DMS153 (cell line): ENCODE measurements at regions not wholly inside any gene's neighbourhood (a gene's known extent, or its start where the extent isn't known, plus 50 kb on each side); places are given as distances from the start of the nearest gene placed in this dataset.
"Not testable (repeated sequence)": the region's sequence is repeated elsewhere in the genome, so short reads cannot be mapped to it uniquely, and the experiment has no call there.

Source experiments
- DNase-seq: peaks from one replicate; lab custom pipeline; 2025; lab: John Stamatoyannopoulos, UW

DNA sequence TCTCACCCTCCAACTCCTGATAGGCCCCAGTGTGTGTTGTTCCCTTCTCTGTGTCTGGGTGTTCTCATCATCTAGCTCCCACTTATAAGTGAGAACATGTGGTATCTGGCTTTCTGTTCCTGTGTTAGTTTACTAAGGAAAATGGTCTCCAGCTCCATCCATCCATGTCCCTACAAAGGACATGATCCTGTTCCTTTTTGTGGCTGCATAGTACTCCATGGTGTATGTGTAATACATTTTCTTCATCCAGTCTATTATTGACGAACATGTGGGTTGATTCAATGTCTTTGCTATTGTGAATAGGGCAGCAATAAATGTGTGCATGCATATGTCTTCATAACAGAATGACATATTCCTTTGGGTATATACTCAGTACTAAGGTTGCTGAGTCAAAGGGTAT lies 1397.0 kb downstream of the UQCRFS1 start:
- DNase-seq: no peak

DNA sequence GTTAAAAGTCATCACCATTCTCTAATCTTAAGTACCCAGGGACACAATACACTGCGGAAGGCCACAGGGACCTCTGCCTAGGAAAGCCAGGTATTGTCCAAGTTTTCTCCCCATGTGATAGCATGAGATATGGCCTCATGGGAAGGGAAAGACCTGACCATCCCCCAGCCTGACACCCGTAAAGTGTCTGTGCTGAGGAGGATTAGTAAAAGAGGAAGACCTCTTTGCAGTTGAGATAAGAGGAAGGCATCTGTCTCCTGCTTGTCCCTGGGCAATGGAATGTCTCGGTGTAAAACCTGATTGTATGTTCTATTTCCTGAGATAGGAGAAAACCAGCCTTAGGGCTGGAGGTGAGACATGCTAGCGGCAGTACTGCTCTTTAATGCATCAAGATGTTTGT lies 1398.1 kb downstream of the UQCRFS1 start:
- not testable (repeated sequence) for DNase-seq

DNA sequence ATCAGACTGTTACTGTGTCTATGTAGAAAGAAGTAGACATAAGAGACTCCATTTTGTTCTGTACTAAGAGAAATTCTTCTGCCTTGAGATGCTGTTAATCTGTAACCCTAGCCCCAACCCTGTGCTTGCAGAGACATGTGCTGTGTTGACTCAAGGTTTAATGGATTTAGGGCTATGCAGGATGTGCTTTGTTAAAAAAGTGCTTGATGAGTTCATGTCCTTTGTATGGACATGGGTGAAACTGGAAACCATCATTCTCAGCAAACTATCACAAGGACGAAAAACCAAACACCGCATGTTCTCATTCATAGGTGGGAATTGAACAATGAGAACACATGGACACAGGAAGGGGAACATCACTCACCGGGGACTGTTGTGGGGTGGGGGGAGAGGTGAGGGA lies 1398.7 kb downstream of the UQCRFS1 start:
- peak; percentile 70 for DNase-seq

DNA sequence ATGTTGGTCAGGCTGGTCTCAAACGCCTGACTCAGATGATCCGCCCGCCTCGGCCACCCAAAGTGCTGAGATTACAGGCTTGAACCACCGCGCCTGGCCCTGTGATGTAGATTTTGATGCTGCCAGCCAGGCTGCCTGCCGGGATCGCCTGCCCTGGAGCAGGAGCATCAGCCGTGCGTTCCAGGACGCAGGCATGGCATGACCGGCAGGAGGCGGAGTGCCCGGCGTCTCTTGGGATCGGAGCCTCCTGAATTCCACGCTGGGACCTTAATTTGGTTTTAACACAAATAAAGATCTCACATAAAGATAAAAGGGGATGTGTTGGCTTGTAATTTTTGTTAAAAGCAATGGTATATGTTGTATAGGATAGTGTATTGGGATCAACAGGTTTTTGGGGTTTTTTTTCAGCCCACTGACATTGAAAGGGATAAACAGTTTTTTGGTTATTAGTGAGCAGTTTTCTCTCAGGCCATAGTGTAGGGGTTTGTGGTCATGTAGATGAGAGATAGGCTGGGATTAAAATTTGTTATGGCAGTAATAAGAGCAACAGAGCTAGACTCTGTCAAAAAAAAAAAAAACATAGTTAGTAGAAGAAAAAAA lies 1406.4 kb downstream of the UQCRFS1 start:
- no peak for DNase-seq

DNA sequence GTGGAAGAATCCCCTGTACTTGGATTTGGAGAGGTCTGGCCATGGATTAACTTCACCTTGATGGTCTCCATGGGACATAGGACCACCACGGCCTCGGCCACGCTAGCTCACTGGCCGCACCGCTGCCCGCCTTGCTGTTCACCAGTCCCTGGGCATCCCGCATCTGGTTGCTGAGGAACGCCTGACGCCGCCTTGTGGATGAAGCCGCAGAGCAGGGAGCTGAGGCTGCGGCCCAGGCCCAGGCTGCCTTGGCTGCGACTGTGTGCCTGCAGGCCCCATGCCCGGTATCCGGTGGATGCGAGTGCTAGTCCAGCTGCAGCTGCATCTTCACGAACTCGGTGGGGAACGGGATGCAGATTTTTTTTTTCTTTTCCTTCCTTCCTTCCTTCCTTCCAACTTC lies 1407.1 kb downstream of the UQCRFS1 start:
- DNase-seq: no peak

DNA sequence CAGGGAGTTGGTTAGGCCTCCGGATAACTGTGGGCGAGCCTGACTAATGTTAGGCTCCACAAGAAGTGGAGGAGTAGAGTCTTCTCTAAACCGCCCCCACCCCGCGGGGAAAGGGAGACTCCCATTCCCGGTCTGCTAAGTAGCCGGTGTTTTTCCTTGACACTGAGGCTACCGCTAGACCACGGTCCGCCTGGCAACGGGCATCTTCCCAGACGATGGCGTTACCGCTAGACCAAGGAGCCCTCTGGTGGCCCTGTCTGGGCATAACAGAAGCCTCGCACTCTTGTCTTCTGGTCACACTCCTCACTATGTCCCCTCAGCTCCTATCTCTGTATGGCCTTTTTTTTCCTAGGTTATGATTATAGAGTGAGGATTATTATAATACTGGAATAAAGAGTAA lies 1410.7 kb downstream of the UQCRFS1 start:
- not testable (repeated sequence) for DNase-seq

DNA sequence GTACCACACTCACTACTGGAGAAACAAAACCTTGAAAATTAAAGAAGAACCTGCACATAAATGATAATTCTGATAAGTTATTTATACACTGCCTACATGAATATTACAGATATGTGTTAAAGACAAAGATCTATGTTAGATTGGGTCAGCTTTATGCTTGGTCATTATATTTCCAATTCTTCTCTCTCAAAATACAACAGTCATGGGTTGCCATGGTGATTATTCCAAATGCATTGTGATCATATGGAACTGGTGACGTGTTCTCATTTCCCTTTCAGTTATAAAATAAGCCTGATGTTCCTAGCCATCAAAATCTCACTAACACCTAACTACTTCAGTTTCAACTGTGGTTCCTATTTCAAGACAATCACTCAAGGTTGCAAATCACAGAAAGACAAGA lies 1416.4 kb downstream of the UQCRFS1 start:
- no peak for DNase-seq

DNA sequence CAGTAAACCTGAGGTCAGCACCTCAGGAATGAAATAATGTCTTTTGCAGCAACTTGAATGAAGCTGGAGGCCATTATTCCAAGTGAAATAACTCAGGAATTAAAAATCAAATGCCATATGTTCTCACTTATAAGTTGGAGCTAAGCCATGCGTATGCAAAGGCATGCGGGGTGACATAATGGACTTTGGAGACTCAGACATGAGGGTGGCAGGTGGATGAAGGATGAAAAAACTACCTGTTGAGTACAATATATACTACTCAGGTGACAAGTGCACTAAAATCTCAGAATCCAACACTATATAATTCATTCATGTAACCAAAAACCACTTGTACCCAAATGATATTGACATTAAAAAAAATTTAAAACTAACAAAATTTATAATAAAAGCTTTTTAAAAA lies 1416.9 kb downstream of the UQCRFS1 start:
- no peak for DNase-seq

DNA sequence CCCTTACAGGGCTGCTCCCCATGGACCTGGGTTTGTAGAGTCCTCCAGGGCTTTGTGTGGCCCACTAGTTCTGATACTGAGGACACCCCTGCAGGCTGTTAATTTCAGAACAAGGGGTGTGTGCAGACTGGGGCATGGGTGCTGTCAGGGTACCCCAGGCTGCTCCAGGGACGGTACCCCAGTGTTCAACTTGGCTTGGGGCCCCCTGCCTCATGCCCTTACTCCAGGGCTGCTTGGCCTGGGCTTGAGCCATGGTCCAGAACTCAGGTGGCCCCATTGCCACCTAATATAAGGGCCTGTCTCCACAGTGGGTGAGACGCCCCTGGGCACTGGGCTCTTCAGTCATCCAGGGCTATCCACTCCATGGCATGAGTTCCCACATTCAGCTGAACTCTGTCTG lies 1417.6 kb downstream of the UQCRFS1 start:
- no peak for DNase-seq

DNA sequence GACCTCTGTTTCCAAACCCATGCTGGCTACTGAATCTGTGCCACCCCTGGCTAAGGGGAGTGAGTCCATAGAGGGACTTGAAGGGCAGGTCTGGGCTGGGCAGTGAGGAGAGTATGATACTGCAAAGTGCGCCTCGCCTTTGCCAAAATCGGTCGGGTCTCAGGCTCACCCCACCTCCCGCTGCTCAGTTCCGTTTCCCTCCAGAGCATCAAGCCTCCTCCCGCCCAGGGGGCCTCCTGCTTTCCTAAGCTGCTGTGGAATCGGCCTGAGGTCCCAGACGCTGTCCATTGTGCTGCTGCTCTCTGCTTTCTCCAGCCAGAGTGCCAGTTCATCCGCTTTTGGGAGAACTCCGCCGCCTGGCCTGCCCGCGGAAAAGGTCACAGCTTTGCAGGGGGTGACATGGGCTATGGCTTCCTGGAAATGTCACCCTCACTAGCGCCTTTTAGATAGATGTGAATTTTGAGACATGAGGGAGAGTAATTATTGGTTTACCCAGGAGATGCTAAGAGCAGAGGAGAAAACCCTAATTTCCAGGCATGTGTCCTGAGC lies 1418.4 kb downstream of the UQCRFS1 start:
- DNase-seq: no peak

DNA sequence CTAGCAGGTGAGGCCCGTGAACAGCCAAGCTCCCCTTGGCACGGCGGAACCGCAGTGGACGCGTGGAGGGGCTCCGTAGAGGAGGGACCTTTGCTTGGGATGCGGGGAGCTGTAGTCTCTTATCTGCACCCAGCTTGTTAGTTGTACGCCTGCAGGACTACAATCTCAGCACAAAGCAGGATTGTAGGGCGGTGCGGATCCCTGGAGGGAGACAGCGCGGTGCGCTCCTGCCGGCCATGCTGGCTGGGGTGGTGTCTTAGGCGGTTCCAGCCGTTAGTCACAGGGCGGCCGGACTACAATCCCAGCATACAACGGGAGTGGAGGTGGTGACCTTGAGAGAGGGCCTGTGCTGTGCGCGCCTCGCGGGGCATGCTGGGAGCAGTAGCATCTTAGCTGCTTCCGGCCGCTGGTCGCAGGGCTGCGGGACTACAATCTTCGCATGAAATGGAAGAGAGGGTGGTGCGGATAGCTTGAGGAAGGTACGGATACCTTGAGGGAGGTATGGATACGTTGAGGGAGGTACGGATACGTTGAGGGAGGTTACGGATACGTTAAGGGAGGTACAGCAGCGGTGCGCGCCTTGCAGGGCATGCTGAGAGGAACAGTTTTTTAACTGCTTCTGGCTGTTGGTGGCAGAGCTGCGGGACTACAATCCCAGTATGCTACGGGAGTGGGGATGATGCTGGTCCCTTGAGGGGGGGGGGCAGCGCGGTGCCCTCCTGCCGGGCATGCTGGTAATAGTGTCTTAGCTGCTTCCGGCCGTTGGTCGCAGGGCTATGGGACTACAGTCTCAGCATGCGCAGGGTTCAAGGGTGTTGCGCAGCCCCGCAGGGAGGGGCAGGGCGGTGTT lies 1419.1 kb downstream of the UQCRFS1 start:
- peak; percentile 87 for DNase-seq

DNA sequence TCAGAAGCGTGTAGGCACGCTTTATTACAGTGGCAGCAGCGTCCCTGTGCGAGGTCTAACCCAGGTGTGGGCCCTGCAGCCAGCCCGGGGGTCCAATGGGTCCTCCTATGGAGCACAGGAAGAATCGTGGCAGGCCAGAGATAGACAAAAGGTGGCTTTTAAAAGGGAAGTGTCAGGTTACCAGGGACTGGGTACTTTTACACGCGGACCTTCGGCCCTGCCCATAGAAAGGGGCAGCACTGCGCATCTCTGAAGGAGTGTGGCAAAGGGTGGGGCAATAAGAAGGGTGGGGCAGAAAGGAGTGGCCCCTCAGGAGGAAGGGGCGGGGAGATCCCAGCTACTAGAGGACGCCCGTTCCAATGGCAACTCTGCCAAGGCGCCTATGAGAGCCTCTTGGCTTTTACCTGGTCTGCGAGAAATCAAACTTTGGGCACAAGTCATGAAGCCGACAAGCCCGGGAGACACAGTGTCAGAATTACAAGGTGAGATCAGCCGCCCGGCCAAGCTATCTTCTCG lies 1419.8 kb downstream of the UQCRFS1 start:
- peak; percentile 58 for DNase-seq

DNA sequence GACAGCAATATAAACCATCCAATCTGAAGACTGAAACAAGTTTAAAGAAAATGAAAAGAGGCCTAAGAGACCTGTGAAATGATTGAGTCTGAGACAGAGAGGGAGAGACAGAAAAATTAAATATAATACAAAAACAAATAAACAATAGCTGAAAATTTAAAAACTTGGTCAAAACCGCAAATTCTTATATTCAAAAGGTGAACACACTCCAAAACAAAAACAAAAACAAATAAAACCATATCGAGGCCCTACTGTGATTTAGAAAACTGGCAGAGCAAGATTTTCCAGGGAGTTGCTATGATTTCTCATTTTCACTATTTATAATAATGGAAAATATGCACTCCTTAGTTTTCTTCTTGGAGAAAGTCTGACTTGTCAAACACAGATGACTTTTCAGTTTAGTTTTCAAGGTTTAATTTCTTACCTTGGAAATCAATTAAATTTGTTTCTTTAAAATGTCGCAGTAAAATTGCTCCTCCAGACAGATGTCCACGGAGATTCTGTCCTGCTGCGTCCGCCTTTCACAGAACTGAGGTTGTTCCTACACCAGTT lies 1420.3 kb downstream of the UQCRFS1 start:
- no peak for DNase-seq

DNA sequence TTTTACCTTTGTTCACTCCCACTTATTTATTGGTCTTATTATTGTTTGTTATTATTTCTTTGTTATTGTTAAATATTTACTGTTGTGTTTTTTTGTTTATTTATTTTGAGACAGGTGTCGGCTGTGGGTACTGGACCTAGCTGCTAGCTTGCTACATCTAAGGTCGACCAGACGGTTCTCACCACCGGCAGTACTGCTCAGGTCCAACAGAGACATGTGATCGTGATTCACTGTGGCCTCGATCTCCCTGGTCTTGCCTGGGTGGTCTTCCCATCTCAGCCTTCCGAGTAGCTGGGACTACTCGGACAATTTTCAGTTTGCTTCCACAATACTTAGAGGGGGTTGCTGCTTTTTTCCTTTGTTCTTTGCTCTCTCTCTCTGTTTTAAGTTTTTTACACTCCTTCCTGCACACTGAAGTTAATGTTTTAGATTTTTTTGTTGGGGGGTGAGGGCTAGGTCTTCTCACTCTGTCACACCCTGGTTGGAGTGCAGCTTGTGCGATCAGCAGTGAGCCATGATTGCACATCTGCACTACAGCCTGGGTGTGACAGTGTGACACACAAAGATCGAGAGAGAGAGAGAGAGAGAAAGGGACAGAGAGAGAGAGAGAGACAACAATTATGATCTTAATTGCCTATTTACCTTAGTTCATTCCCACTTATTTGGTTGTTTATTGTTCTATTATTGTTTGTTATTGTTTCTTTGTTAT lies 1432.4 kb downstream of the UQCRFS1 start:
- DNase-seq: no peak

DNA sequence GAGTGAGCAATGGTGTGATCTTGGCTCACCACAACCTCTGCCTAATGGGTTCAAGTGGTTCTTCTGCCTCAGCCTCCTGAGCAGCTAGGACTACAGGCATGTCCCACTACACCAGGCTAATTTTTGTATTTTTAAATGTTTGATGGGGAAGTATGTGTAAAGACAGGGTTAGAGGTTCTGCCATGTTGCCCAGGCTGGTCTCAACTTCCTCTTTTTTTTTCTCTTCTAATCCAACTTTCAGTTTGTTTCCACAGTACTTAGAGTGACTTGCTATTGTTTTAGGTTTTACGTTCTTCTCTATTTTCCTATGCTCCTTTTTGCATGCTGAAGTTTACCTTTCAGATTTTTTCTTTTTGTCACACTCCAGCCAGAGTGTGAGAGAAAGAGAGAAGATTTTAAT lies 1433.0 kb downstream of the UQCRFS1 start:
- no peak for DNase-seq

DNA sequence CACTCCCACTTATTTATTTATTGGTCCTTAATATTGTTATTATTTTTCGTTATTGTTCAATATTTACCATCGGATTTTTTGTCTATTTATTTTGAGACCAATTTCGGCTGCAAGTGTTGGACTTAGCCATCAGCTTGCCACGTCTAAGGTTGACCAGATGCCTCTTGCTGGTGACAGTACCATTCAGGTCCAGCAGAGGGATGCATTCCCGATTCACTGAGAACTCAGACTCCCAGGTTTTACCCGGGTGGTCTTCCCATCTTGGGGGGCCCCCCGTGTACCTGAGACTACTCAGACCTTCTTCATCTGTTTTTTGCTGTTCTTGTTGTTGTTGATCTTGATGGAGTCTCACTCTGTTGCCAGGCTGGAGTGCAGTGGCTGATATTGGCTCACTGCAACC lies 1435.2 kb downstream of the UQCRFS1 start:
- no peak for DNase-seq

DNA sequence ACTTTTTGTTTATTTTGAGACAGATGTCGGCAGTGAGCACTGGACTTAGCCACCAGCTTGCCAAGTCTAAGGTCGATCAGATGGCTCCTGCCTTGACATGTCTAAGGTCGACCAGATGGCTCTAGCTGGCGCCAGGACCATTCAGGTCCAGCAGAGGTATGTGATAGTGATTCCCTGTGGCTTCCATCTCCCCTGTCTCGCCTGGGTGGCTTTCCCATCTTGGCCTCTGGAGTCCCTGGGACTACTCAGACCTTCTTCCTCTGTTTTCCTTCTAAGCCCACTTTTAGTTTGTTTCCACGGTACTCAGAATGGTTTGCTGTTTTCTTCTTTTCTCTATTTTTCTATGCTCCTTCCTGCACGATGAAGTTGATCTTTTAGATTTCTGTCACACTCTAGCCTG lies 1435.7 kb downstream of the UQCRFS1 start:
- DNase-seq: no peak

DNA sequence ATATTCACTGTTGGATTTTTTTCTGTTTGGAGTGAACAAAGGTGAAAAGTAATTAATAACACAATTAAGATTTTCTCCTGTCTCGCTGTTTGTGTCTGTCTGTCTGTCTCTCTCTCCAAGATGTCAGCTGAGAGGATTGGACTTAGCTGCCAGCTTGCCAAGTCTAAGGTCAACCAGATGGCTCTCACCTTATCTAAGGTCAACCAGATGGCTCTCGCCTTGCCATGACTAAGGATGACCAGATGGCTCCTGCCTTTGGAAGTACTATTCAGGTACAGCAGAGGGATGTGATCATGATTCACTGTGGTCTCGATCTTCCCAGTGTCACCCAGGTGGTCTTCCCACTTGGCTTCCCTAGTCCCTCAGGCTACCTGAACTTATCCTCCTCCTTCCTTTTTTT lies 1436.4 kb downstream of the UQCRFS1 start:
- DNase-seq: no peak

DNA sequence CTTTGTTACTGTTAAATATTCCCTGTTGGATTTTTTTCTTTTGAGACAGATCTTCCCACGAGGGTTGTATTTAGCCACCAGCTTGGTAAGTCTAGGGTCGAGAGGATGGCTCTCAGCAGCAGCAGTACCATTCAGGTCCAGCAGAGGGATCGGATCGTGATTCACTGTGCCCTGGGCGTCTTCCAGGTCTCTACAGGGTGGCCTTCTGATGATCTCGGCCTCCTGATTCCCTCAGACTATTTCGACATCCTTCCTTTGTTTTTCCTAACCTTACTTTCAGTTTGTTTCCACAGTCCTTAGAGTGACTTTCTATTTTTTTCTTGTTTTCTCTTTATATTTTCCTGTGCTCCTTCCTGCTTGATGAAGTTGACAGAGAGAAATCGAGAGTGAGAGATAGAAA lies 1436.9 kb downstream of the UQCRFS1 start:
- no peak for DNase-seq

DNA sequence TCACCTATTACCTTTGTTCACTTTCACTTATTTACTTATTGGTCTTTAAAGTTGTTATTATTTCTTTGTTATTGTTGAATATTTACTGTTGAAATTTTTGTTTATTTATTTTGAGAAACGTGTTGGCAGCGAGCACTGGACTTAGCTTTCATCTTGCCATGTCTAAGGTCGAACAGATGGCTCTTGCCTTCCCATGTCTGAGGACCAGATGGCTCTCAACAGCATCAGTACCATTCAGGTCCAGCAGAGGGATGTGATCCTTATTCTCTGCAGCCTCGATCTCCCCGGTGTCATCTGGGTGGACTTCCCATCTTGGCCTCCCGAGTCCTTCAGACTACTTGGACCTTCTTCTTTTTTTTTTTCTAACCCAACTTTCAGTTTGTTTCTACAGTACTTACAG lies 1437.6 kb downstream of the UQCRFS1 start:
- no peak for DNase-seq

DNA sequence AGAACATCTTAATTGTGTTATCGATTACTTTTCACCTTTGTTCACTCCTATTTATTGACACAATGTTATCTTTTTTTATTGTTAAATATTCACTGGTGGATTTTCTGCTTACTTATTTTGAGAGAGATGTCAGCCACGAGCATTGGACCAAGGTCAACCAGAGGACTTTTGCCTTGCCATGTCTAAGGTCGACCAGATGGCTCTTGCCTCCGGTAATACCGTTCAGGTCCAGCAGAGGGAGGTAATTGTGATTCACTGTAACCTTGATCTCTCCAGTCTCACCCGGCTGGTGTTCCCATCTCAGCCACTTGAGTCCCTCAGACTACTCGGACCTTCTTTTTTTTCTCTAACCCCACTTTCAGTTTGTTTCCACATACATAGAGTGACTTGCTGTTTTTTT lies 1438.1 kb downstream of the UQCRFS1 start:
- DNase-seq: no peak

DNA sequence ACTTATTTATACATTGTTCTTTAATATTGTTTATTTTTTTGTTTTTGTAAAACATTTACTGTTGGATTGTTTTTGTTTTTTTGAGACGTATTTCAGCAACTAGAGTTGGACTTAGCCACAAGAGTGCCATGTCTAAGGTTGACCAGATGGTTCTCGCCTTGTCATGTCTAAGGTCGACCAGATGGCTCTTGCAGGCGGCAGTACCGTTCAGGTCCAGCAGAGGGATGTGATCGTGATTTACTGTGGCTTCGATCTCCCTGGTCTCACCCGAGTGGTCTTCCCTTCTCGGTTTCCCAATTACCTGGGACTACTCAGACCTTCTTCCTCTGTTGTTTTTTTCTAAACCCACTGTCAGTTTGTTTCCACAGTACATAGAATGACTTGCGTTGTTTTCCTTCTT lies 1438.6 kb downstream of the UQCRFS1 start:
- no peak for DNase-seq
